ENCODE measurements at regions not wholly inside any gene's neighbourhood (a gene's known extent, or its start where the extent isn't known, plus 50 kb on each side); places are given as distances from the start of the nearest gene placed in this dataset.

DNA sequence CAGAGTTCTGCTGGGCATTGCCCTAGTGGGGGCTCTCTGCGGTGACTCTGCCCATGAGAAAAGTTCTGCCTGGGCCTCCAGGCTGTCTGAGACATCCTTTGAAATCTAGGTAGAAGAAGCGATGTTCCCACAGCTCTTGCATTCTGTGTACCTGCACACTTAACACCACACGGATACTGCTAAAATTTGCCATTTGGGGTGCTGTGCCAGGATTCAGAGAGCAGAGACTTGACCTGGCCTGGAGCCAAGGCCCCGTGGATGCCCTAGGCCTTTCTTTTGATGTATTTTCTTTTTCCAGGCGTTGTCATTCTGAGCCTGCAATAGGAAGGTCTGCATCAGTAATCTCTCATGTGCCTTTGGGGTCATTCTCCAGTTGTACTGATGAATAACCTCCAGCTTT, 89.3 kb upstream of the IL12B start:
- H3K9me3 ChIP-seq: no peaks in the 10 kb centered on the region
- no peak overlapping the region for H3K4me3 ChIP-seq
- TF ChIP-seq, protein P1, sequence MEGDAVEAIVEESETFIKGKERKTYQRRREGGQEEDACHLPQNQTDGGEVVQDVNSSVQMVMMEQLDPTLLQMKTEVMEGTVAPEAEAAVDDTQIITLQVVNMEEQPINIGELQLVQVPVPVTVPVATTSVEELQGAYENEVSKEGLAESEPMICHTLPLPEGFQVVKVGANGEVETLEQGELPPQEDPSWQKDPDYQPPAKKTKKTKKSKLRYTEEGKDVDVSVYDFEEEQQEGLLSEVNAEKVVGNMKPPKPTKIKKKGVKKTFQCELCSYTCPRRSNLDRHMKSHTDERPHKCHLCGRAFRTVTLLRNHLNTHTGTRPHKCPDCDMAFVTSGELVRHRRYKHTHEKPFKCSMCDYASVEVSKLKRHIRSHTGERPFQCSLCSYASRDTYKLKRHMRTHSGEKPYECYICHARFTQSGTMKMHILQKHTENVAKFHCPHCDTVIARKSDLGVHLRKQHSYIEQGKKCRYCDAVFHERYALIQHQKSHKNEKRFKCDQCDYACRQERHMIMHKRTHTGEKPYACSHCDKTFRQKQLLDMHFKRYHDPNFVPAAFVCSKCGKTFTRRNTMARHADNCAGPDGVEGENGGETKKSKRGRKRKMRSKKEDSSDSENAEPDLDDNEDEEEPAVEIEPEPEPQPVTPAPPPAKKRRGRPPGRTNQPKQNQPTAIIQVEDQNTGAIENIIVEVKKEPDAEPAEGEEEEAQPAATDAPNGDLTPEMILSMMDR (IDR thresholded peaks at IDR 0.05): no peak
- TF ChIP-seq POLR2A (IDR thresholded peaks at IDR 0.05): no peak
- DNase-seq: no peak
- no peak overlapping the region for H3K27ac ChIP-seq
- no peaks in the 10 kb centered on the region for H3K36me3 ChIP-seq
- H3K4me1 ChIP-seq: no peaks in the 10 kb centered on the region
- no peaks in the 10 kb centered on the region for H3K27me3 ChIP-seq

DNA sequence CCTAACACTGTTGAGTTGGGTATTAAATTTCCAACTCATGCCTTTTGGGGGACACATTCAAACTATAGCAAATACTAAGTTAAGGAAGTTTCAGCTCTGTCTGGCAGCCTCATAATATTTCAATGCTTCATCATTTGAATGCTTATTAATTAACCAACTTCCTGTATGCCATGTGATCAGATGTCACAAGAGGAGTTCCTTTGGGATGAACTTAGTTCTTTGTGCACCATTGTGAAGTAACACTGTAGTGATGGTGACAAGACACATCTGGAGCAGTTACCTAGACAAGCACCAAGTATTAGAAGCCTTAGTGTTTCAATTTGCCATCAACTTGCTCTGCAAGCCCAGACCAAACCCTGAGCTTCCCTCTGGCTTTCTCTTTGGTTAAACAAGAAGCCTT, 90.7 kb upstream of the IL12B start:
- no peak for TF ChIP-seq POLR2A (IDR thresholded peaks at IDR 0.05)
- TF ChIP-seq, protein P1 (IDR thresholded peaks at IDR 0.05): no peak
- Histone ChIP-seq H3K36me3 (no peaks in the 10 kb centered on the region), H3K27ac (no peak overlapping the region), H3K4me3 (no peak overlapping the region), H3K27me3 (no peaks in the 10 kb centered on the region), H3K4me1 (no peaks in the 10 kb centered on the region), H3K9me3 (no peaks in the 10 kb centered on the region)
- no peak for DNase-seq

DNA sequence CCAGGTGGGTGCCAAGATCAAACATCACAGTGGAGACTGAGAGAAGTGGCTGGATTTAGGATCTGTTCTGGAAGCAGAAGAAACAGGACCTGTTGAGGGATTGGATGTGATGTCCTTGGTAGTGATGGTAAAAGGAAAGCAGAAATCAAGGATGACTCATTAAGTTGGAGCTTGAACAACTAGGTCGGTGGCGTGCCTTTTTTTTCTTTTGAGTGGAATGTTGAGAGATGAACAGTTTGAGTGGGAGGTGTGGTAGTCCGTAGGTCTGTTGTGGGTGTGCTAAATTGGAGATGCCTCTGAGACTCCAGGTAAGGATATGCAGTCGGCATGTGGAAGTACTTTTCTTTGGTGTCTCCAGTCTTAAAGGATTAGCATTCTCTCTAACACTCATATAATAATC, 92.1 kb upstream of the IL12B start:
- no peak for TF ChIP-seq POLR2A (IDR thresholded peaks at IDR 0.05)
- TF ChIP-seq, protein P1 (IDR thresholded peaks at IDR 0.05): no peak
- no peak for DNase-seq
- Histone ChIP-seq H3K27me3 (no peaks in the 10 kb centered on the region), H3K27ac (no peak overlapping the region), H3K4me3 (no peak overlapping the region), H3K36me3 (no peaks in the 10 kb centered on the region), H3K9me3 (no peaks in the 10 kb centered on the region), H3K4me1 (no peaks in the 10 kb centered on the region)

DNA sequence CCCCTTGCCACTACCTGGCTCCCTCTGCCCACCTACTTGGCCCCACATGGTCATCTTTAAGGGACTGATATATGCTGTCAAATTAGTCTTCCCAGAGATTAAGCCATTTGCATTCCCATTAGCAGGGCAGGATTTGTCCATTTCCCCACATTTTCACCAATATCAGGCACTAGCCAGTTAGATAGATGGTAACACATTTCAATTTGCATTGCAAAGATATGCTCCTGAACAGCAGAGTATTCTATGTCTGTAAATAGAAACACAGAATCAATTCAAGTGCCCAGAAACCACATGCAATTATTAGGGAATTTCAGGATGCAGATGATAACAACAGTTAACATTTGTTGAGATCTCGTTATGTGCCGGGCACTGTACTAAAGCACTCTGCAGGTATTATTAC, 92.6 kb upstream of the IL12B start:
- TF ChIP-seq, protein P1 (IDR thresholded peaks at IDR 0.05): no peak
- no peak for TF ChIP-seq POLR2A (IDR thresholded peaks at IDR 0.05)
- Histone ChIP-seq H3K27ac (no peak overlapping the region), H3K9me3 (no peaks in the 10 kb centered on the region), H3K36me3 (no peaks in the 10 kb centered on the region), H3K4me1 (no peaks in the 10 kb centered on the region), H3K4me3 (no peak overlapping the region), H3K27me3 (no peaks in the 10 kb centered on the region)
- no peak for DNase-seq

DNA sequence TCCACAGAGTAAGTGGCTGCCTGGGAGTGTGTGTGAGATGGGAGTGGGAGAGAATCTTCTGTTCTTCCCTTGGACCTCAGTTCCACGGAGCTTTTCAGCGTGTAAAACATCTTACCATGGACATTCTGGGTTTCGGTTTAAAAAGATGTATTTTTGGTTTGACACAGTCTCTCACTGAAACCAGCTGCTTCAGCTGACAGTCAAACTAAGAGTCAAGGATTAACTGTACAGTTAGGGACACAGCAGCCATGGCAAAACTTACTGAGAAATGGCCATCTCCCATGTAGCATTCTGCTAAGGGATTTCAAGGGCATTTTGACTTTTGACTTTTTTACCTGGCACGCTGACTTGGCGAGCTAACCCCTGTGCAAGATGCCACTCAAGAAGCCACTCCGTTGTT, 93.8 kb upstream of the IL12B start:
- TF ChIP-seq, protein P1 (IDR thresholded peaks at IDR 0.05): no peak
- TF ChIP-seq POLR2A (IDR thresholded peaks at IDR 0.05): no peak
- H3K4me1 ChIP-seq: no peaks in the 10 kb centered on the region
- no peak overlapping the region for H3K4me3 ChIP-seq
- H3K27me3 ChIP-seq: no peaks in the 10 kb centered on the region
- no peak for DNase-seq
- no peak overlapping the region for H3K27ac ChIP-seq
- H3K9me3 ChIP-seq: no peaks in the 10 kb centered on the region
- H3K36me3 ChIP-seq: no peaks in the 10 kb centered on the region

DNA sequence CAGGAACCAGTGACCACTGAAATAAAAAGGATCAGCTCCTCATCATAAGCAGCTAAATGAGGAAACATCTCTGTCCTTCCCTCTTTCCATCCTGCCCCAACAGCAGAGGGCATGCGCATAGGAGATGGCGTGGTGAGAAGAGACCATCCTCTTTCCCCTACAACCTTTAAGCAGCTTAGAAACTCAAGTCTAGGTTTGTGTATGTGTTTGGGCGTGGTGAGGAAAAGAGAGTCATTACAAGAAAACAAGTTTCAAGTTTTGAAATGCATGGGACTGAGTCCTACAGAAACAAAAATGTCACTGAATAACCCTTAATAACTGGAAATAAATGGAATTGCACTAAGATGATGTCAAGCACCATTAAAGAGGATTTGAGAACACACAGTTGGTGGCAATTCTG, 96.4 kb upstream of the IL12B start:
- no peak for DNase-seq
- Histone ChIP-seq H3K9me3 (no peaks in the 10 kb centered on the region), H3K4me1 (no peaks in the 10 kb centered on the region), H3K27me3 (no peaks in the 10 kb centered on the region), H3K4me3 (no peak overlapping the region), H3K27ac (no peak overlapping the region), H3K36me3 (no peaks in the 10 kb centered on the region)
- TF ChIP-seq, protein P1 (IDR thresholded peaks at IDR 0.05): no peak
- TF ChIP-seq POLR2A (IDR thresholded peaks at IDR 0.05): no peak
